ENCODE measurements at regions not wholly inside any gene's neighbourhood (a gene's known extent, or its start where the extent isn't known, plus 50 kb on each side); places are given as distances from the start of the nearest gene placed in this dataset.

- Histone ChIP-seq H3K9ac (ENCODE audit: extremely low read depth, low read length, poor library complexity, severe bottlenecking) (no peak overlapping the region), H3K4me1 (ENCODE audit: control insufficient read depth, insufficient read depth, low read length) (no peaks in the 10 kb centered on the region), H3K36me3 (ENCODE audit: control insufficient read depth, insufficient read depth, low read length) (no peaks in the 10 kb centered on the region), H3K9me3 (ENCODE audit: control insufficient read depth, low read length) (no peaks in the 10 kb centered on the region), H3K27ac (ENCODE audit: low read depth, low read length) (no peak overlapping the region), H3K27me3 (ENCODE audit: control insufficient read depth, insufficient read depth, low read length, poor library complexity, severe bottlenecking) (peaks cover 34% of the 10 kb centered on the region), H3K4me3 (ENCODE audit: low read length) (peak overlapping the region; percentile 12)
- DNase-seq: no peak
- 83 to 100% methylated on average over 1 to 6 of the region's 6 CpGs for WGBS, 2 experiments (ENCODE audit: insufficient coverage in 1 of 2, insufficient read length in 1 of 2)
- Mint-ChIP-seq H3K27me3 (ENCODE audit: insufficient read depth) (peaks cover 26% of the 10 kb centered on the region), H3K36me3 (ENCODE audit: low read depth) (no peaks in the 10 kb centered on the region), H3K9me3 (no peaks in the 10 kb centered on the region), H3K4me3 (no peak overlapping the region), H3K4me1 (peaks cover 5% of the 10 kb centered on the region), H3K27ac (no peak overlapping the region)
- TF ChIP-seq CTCF (conservative IDR thresholded peaks at IDR 0.05): no peak
Observed at GRCh38 chr6:40082278-40083043, 148.2 kb upstream of the MOCS1 start.

DNA sequence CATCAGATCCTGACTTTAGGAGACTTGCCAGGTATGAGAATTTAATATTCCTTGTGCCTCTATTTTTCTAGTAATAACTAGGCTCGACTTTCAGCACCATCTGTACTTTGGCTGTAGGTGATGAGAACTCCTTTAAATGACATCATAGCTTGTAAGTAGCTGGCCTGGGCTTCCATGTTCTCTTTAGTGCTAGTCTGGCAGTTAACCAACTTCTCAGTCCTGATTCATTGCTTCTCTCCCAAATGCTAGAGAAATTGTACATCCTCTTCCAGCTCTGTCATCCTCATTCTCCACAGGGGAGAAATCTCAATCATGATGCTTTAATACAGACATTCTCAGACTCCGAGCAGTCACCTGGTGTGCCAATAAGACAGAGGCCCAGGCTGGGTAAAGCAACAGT lies 143.5 kb upstream of the MOCS1 start:
- Histone ChIP-seq H3K4me3 (ENCODE audit: low read length) (no peak overlapping the region), H3K27ac (ENCODE audit: low read depth, low read length) (no peak overlapping the region), H3K4me1 (ENCODE audit: control insufficient read depth, insufficient read depth, low read length) (no peaks in the 10 kb centered on the region), H3K9me3 (ENCODE audit: control insufficient read depth, low read length) (no peaks in the 10 kb centered on the region), H3K36me3 (ENCODE audit: control insufficient read depth, insufficient read depth, low read length) (no peaks in the 10 kb centered on the region), H3K9ac (ENCODE audit: extremely low read depth, low read length, poor library complexity, severe bottlenecking) (no peak overlapping the region), H3K27me3 (ENCODE audit: control insufficient read depth, insufficient read depth, low read length, poor library complexity, severe bottlenecking) (peaks cover 44% of the 10 kb centered on the region)
- Mint-ChIP-seq H3K36me3 (ENCODE audit: low read depth) (no peaks in the 10 kb centered on the region), H3K27me3 (ENCODE audit: insufficient read depth) (peaks cover 37% of the 10 kb centered on the region), H3K27ac (no peak overlapping the region), H3K4me1 (no peaks in the 10 kb centered on the region), H3K4me3 (no peak overlapping the region), H3K9me3 (no peaks in the 10 kb centered on the region)
- 92% methylated on average over 2 of the region's 2 CpGs for WGBS, 2 experiments (ENCODE audit: insufficient coverage in 1 of 2, insufficient read length in 1 of 2)
- no peak for DNase-seq
- no peak for TF ChIP-seq CTCF (conservative IDR thresholded peaks at IDR 0.05)

- no peak overlapping the region for H3K9ac ChIP-seq (ENCODE audit: extremely low read depth, low read length, poor library complexity, severe bottlenecking)
- 78 to 85% methylated on average over 2 of the region's 2 CpGs for WGBS, 2 experiments (ENCODE audit: insufficient coverage in 1 of 2, insufficient read length in 1 of 2)
- no peaks in the 10 kb centered on the region for H3K4me1 Mint-ChIP-seq
- H3K4me3 Mint-ChIP-seq: no peak overlapping the region
- TF ChIP-seq CTCF (conservative IDR thresholded peaks at IDR 0.05): no peak
- no peaks in the 10 kb centered on the region for H3K36me3 ChIP-seq (ENCODE audit: control insufficient read depth, insufficient read depth, low read length)
- H3K4me3 ChIP-seq (ENCODE audit: low read length): no peak overlapping the region
- H3K27me3 ChIP-seq (ENCODE audit: control insufficient read depth, insufficient read depth, low read length, poor library complexity, severe bottlenecking): peaks cover 44% of the 10 kb centered on the region
- H3K9me3 Mint-ChIP-seq: no peaks in the 10 kb centered on the region
- H3K27ac Mint-ChIP-seq: no peak overlapping the region
- no peak for DNase-seq
- H3K4me1 ChIP-seq (ENCODE audit: control insufficient read depth, insufficient read depth, low read length): no peaks in the 10 kb centered on the region
- H3K27me3 Mint-ChIP-seq (ENCODE audit: insufficient read depth): peaks cover 35% of the 10 kb centered on the region
- no peak overlapping the region for H3K27ac ChIP-seq (ENCODE audit: low read depth, low read length)
- H3K9me3 ChIP-seq (ENCODE audit: control insufficient read depth, low read length): no peaks in the 10 kb centered on the region
- no peaks in the 10 kb centered on the region for H3K36me3 Mint-ChIP-seq (ENCODE audit: low read depth)
Observed at GRCh38 chr6:40077315-40077714, 143.1 kb upstream of the MOCS1 start.

Data from endodermal cell (in vitro differentiated cells).